Liver (tissue), 8 donors: ENCODE measurements at regions not wholly inside any gene's neighbourhood (a gene's known extent, or its start where the extent isn't known, plus 50 kb on each side); places are given as distances from the start of the nearest gene placed in this dataset.

Experiments
- DNase-seq: peaks from one replicate; pipeline ENCODE4 v3.0.0-alpha.2; 2017; ENCODE audit warnings: low spot score
- H3K27ac ChIP-seq, 2 donors: one replicate each; pipeline ENCODE4 v1.7.0; 2013; ENCODE audit warnings: inconsistent platforms in 2 of 2, low read length in 2 of 2, control low read depth in 1 of 2, low read depth in 1 of 2, mild to moderate bottlenecking in 1 of 2
- H3K27me3 ChIP-seq, 4 donors: one replicate each; pipeline versions ENCODE4 v1.6.1 to v1.7.0; 2013; ENCODE audit warnings: low read length in 3 of 4, inconsistent platforms in 1 of 4, mild to moderate bottlenecking in 1 of 4, moderate library complexity in 1 of 4; ENCODE audit not compliant: control insufficient read depth in 4 of 4, insufficient read depth in 4 of 4
- H3K36me3 ChIP-seq, 4 donors: one replicate each; pipeline versions ENCODE4 v1.6.1 to v1.7.0; 2013; ENCODE audit warnings: low read length in 3 of 4, mild to moderate bottlenecking in 3 of 4, low read depth in 1 of 4, moderate library complexity in 1 of 4; ENCODE audit not compliant: control insufficient read depth in 4 of 4, insufficient read depth in 3 of 4
- H3K4me1 ChIP-seq, 4 donors: one replicate each; pipeline versions ENCODE4 v1.6.1 to v1.7.0; 2013; ENCODE audit warnings: low read length in 3 of 4, mild to moderate bottlenecking in 3 of 4, moderate library complexity in 1 of 4; ENCODE audit not compliant: control insufficient read depth in 4 of 4, insufficient read depth in 4 of 4
- H3K4me3 ChIP-seq, 3 donors: one replicate each; pipeline versions ENCODE4 v1.6.1 to v1.7.0; 2013; ENCODE audit warnings: low read length in 3 of 3, control low read depth in 1 of 3, low read depth in 1 of 3, mild to moderate bottlenecking in 1 of 3
- H3K9ac ChIP-seq, 2 donors: one replicate each; pipeline ENCODE4 v1.7.0; 2013; ENCODE audit warnings: low read length in 2 of 2, mild to moderate bottlenecking in 2 of 2, moderate library complexity in 2 of 2, control low read depth in 1 of 2, low read depth in 1 of 2
- H3K9me3 ChIP-seq, 4 donors: one replicate each; pipeline versions ENCODE4 v1.6.1 to v1.7.0; 2013; ENCODE audit warnings: low read length in 3 of 4; ENCODE audit not compliant: control insufficient read depth in 4 of 4
- ATF3 ChIP-seq: IDR thresholded peaks from 2 replicates; pipeline ENCODE4 v1.6.1; 2016; ENCODE audit warnings: antibody characterized with exemption
- CTCF ChIP-seq: fragments of 150-350 bp; IDR thresholded peaks from 2 replicates; pipeline ENCODE4 v1.5.1; 2017; ENCODE audit warnings: improper control_type of control experiment, low read depth, low read length; ENCODE audit not compliant: missing input control
- EGR1 ChIP-seq, 2 donors: IDR thresholded peaks; 2 replicates each; pipeline ENCODE4 v1.6.1; 2016 to 2018; ENCODE audit warnings: antibody characterized with exemption in 2 of 2, low read depth in 2 of 2
- FOXA1 ChIP-seq: IDR thresholded peaks from 2 replicates; pipeline ENCODE4 v1.6.1; 2016; ENCODE audit warnings: antibody characterized with exemption
- FOXA2 ChIP-seq: IDR thresholded peaks from 2 replicates; pipeline ENCODE4 v1.6.1; 2016; ENCODE audit warnings: antibody characterized with exemption
- HNF4G ChIP-seq: IDR thresholded peaks from 2 replicates; pipeline ENCODE4 v1.6.1; 2016; ENCODE audit warnings: antibody characterized with exemption
- JUND ChIP-seq, 2 donors: IDR thresholded peaks; 2 replicates each; pipeline ENCODE4 v1.6.1; 2016; ENCODE audit warnings: antibody characterized with exemption in 2 of 2
- MAX ChIP-seq: IDR thresholded peaks from 2 replicates; pipeline ENCODE4 v1.6.1; 2016; ENCODE audit warnings: antibody characterized with exemption
- NR2F2 ChIP-seq: IDR thresholded peaks from 2 replicates; pipeline ENCODE4 v1.6.1; 2016; ENCODE audit warnings: antibody characterized with exemption
- RAD21 ChIP-seq, 2 donors: IDR thresholded peaks; 2 replicates each; pipeline ENCODE4 v1.6.1; 2016; ENCODE audit warnings: antibody characterized with exemption in 2 of 2, mild to moderate bottlenecking in 2 of 2
- REST ChIP-seq: IDR thresholded peaks from 2 replicates; pipeline ENCODE4 v1.6.1; 2016; ENCODE audit warnings: antibody characterized with exemption, mild to moderate bottlenecking
- RXRA ChIP-seq, 2 donors: IDR thresholded peaks; 2 replicates each; pipeline ENCODE4 v1.6.1; 2017 to 2018; ENCODE audit warnings: antibody characterized with exemption in 2 of 2, mild to moderate bottlenecking in 1 of 2
- SP1 ChIP-seq: IDR thresholded peaks from 2 replicates; pipeline ENCODE4 v1.6.1; 2018; ENCODE audit warnings: antibody characterized with exemption, mild to moderate bottlenecking
- YY1 ChIP-seq: IDR thresholded peaks from 2 replicates; pipeline ENCODE4 v1.6.1; 2016; ENCODE audit warnings: antibody characterized with exemption, mild to moderate bottlenecking
- ZBTB33 ChIP-seq: IDR thresholded peaks from 2 replicates; pipeline ENCODE4 v1.6.1; 2016; ENCODE audit warnings: antibody characterized with exemption
- WGBS: extraction: QIAGEN DNeasy Blood & Tissue Kit; methylation state at CpG from one replicate; pipeline ENCODE4 v1.1.7; 2013; 5-methylcytosine and 5-hydroxymethylcytosine counted together
- donor health status: healthy.
- donor health status: healthy.
- donor health status: healthy.
- donor health status: healthy.
- donor health status: healthy.

- TF ChIP-seq REST (no peak), RAD21 (IDR thresholded peaks at IDR 0.05) (no peak)
Observed at GRCh38 chr5:2376486-2376885, 375.0 kb downstream of the IRX2 start (continued).

GRCh38 chr5:2375757-2376250, 375.7 kb downstream of the IRX2 start:
- WGBS: 86% methylated on average over 11 of the region's 11 CpGs
- TF ChIP-seq JUND (IDR thresholded peaks at IDR 0.05): no peak
- TF ChIP-seq ZBTB33: no peak
- no peak for TF ChIP-seq NR2F2
- TF ChIP-seq REST: no peak
- no peak for TF ChIP-seq HNF4G
- TF ChIP-seq ATF3: no peak
- no peaks in the 10 kb centered on the region for H3K36me3 ChIP-seq

GRCh38 chr5:2375291-2375690, 376.2 kb downstream of the IRX2 start:
- 88% methylated on average over 13 of the region's 13 CpGs for WGBS
- DNase-seq: no peak
- TF ChIP-seq CTCF (no peak), FOXA2 (no peak), MAX (no peak), REST (no peak), SP1 (no peak), RXRA (IDR thresholded peaks at IDR 0.05) (no peak), HNF4G (no peak), EGR1 (IDR thresholded peaks at IDR 0.05; ENCODE audit: low read depth in 2 of 2) (no peak), FOXA1 (no peak), ATF3 (no peak), YY1 (no peak)

More at GRCh38 chr5:2375757-2376250, 375.7 kb downstream of the IRX2 start:
- Histone ChIP-seq H3K9me3 (no peaks in the 10 kb centered on the region), H3K9ac (no peak overlapping the region), H3K4me1 (no peaks in the 10 kb centered on the region), H3K4me3 (no peak overlapping the region), H3K27ac (no peak overlapping the region), H3K27me3 (no peaks in the 10 kb centered on the region)
- no peak for DNase-seq

More at GRCh38 chr5:2375291-2375690, 376.2 kb downstream of the IRX2 start:
- Histone ChIP-seq H3K27ac (no peak overlapping the region), H3K4me3 (no peak overlapping the region), H3K4me1 (no peaks in the 10 kb centered on the region), H3K9me3 (no peaks in the 10 kb centered on the region), H3K9ac (no peak overlapping the region), H3K27me3 (no peaks in the 10 kb centered on the region), H3K36me3 (no peaks in the 10 kb centered on the region)
